Right ventricle myocardium inferior (tissue), 1 donor: ENCODE measurements at regions not wholly inside any gene's neighbourhood (a gene's known extent, or its start where the extent isn't known, plus 50 kb on each side); places are given as distances from the start of the nearest gene placed in this dataset.
A peak's percentile ranks its signal among the peaks of the same experiment; 100 is the strongest.
"Not testable (repeated sequence)": the region's sequence is repeated elsewhere in the genome, so short reads cannot be mapped to it uniquely, and the experiment has no call there.

Source experiments
- ATAC-seq: fragments of 200-7000 bp; cut with Tn5 transposase; one replicate; pipeline ENCODE4 v1.9.1; 2020; ENCODE audit warnings: mild to moderate bottlenecking, moderate library complexity
- DNase-seq: peaks from one replicate; pipeline ENCODE4 v3.0.0; 2021; ENCODE audit errors: missing footprints
- intact Hi-C: fragments of 100-400 bp; cut with DNase I; formaldehyde crosslinking; loops from one replicate; pipeline ENCODE4 v1.11.0; 2022
- donor health status: DM: no; HTN: yes; CAD: no; lungs with severe emphysema.

GRCh38 chr2:60361498-60361897 lies 192.0 kb downstream of the BCL11A start:
- DNase-seq, result no peak
- intact Hi-C loops, result no loop called here
- ATAC-seq, result no peak

GRCh38 chr2:60359569-60359968 lies 193.9 kb downstream of the BCL11A start:
- intact Hi-C loops, result no loop called here
- DNase-seq (no peak), ATAC-seq (no peak)

- no peak for ATAC-seq
- intact Hi-C loops, result no loop called here
- DNase-seq, result no peak
Measured at GRCh38 chr2:60358476-60358875, 195.0 kb downstream of the BCL11A start.

DNA sequence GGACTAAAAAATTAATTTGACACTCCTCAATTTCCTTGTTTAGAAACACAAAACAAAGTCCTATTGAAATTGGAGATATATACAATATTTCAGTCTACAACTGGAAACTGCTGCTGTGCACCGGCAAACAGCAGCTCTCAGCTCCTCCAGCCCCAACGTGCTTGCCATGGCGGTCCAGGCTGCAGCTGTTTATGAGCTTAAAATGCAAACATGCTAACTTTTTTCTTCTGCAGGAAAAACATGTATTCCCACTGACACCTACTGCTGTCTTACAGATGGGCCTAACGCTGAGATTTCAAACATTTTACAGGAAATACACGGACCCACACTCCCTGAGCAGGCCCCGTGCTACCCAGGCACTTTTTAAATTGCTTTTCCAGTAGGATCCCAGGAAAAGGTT lies 195.5 kb downstream of the BCL11A start:
- ATAC-seq (no peak), DNase-seq (no peak)
- intact Hi-C loops, result no loop called here

GRCh38 chr2:60356346-60356745 lies 197.1 kb downstream of the BCL11A start:
- intact Hi-C loops, result no loop called here
- no peak for ATAC-seq

GRCh38 chr2:60355849-60356261 lies 197.6 kb downstream of the BCL11A start:
- DNase-seq, result no peak
- no peak for ATAC-seq
- intact Hi-C loops, result no loop called here

More at GRCh38 chr2:60356346-60356745, 197.1 kb downstream of the BCL11A start:
- no peak for DNase-seq

DNA sequence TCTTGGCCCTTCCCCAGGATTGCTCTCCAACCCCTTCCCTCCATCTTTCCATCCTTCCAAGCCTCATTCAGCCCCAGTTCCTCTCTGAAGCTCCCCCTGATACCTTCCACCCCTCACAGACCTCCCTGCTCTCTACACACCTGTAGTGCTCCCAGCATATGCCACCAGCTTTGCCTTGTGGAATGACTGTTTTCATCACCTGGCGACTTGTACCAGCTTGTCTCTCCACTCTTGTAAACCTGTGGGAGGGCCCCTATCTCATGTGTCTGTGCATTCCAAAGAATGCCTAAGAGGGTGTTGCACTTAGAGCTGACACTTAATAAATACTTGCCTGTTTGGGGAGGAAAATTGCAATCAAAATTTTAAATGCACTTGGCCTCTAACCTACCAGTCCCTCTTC lies 198.7 kb downstream of the BCL11A start:
- intact Hi-C loops, result no loop called here
- no peak for ATAC-seq
- no peak for DNase-seq

DNA sequence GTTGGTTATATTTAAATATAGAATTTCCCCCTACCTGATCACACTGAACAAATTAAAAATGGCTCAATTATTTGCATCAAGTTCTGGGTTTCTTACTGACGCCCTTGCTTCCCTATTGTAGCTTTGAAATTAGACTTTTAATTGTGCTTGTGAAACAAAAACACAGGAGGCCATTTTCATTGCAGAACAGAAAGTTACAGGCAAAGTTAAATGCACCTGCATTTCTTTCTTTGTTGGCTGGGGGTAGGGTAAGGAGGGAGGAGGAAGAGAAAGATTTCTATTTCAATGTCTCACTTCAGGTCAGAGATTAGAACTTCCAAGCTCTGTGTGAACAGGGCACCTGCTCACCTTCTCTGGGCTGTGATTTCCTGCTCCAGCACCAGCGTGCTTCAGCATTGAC lies 199.6 kb downstream of the BCL11A start:
- intact Hi-C loops, result no loop called here
- ATAC-seq, result no peak
- DNase-seq, result no peak

DNA sequence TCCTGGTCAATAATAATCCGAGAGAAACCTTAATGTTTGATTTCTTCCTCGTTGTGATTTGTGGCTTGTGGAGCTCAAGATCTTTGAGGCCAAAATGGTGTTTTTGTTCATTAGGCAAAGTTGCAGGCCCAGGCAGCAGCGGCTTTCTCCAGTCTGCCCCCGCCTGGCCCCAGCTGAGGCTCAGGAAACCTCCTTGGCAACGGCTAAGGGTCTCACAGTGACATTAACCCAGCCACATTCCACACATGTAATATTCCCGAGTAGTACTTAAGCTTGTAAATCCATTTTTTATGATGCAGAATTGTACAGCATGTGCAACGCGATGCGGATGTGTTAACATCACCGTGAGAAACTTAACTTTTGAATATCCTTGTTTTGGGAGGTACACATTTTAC lies 200.1 kb downstream of the BCL11A start:
- DNase-seq, result no peak
- no peak for ATAC-seq
- intact Hi-C loops, result no loop called here

DNA sequence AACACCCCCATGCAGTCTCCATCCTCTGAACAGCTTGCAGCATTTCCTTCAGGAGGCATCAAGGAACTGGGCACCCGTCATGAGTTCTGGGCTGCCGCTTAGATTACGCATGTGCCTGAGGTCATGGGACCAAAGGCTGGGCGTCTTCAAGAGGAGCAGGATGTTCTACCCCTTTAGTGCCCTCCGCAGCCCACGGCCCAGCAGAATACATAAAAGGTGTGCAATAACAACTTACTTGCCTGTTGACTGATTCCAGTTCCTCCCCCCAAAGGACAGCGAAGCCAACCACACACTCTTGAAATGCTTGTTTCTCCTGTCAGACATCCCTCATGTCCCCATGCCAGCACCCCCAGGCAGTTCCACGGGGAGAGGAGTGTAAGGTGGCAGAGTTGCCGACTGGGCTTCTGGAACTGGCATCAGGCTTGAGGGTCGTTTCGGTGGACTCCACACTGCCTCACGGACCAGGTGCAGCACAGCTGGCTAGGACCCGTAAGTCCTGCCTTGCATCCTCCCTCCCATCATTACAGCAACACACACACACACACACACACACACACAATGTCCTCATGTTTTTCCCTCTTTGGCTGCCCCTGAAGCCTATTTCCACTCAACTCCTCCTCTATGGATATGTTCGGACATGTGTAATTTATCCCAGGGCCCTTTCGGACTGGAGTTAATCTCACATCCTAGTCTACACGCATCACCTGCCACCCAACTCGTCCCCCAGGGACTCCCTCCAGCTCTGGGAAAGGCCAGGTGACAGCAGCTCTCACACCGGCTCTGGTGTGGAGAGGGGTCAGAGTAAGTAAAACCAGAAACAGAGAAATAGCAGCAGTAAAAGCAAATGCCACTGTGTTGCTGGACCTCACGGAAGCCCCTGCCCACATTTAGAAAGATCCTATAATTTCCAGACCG lies 200.7 kb downstream of the BCL11A start:
- intact Hi-C loops, result no loop called here
- DNase-seq (no peak), ATAC-seq (no peak)

DNA sequence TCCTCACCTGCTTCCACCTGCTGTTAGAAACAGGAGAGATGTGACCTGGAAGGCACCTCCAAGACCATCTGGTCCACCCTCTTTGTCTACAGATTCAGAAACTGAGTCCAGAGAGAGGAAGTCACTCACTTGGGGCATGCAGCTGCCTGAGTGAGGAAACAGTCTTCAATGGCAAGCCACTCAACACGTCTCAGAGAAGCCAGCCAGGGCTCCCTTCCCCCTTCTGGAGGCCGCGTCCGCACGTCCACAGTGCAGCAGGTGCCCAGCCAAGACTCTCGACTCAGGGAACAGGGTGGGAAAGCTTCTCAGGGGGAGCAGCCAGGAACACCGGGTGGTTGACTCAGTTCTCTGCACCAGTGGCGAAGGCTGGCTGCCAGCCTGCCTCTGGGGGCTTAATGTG lies 201.7 kb downstream of the BCL11A start:
- ATAC-seq (no peak), DNase-seq (no peak)
- intact Hi-C loops, result no loop called here

- ATAC-seq, result no peak
- DNase-seq, result no peak
- intact Hi-C loops, result no loop called here
Measured at GRCh38 chr2:60351321-60351720, 202.1 kb downstream of the BCL11A start.

DNA sequence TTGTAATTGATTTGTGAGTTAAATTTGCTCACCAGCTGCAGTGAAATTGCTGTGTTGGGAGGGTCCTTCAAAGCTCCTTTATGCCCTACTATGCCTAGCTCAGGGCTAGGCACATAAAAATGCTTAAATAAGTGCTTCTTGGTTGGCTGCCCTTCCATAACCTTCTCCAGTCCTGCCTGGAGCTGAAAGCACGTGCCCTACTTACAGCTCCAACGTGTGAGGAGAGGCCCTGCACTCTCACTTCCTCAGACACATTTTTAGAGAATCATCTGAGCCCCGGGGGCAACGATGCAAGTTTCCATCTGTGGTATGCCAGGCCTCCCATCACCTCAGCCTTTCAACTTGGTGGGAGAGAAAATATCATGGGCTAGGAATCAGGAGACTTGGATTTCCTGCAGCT lies 202.7 kb downstream of the BCL11A start:
- intact Hi-C loops, result no loop called here
- DNase-seq (no peak), ATAC-seq (no peak)

DNA sequence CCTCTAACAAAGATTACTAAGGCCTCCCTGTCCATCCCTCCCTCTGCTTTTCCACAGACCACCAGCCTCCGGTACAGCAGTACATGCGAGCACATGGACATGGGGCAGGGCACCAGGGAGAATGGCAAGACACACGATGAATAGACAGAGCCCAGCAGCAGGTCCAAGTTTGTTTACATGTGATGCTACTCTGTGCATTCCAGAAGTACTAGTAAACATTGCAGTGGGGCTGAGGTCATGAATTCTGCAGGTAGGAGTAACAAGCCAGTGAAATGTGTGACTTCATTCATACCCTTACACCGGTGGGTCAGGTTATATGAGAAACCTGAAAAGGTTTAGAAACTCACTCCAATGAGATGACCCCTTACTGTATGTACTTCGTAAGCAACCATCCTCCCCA lies 205.7 kb downstream of the BCL11A start:
- DNase-seq, result no peak
- ATAC-seq, result no peak
- intact Hi-C loops, result no loop called here

GRCh38 chr2:60342491-60342890 lies 211.0 kb downstream of the BCL11A start:
- intact Hi-C loops, ATAC-seq, DNase-seq: not testable (repeated sequence)

DNA sequence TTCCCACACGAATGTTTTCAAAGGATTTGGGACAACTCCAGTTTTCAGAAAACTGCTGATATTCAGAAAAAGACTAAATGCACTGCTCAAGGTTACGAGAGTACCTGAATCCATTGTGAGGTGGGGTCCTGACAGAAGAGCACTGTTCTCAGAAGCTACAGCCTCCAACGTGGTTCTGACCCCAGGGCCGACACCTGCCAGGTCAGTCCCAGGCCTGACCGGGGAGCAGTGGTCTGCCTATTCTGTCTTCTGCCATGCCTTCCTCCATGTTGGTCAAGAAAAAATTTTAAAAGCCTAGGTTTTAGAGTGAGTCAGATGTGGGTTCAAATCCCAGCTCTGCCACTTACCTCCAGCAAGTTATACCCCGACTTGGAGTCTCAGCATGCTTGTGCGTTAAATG lies 212.3 kb downstream of the BCL11A start:
- DNase-seq (no peak), ATAC-seq (no peak)
- intact Hi-C loops, result no loop called here

GRCh38 chr2:60339286-60339685 lies 214.2 kb downstream of the BCL11A start:
- ATAC-seq (no peak), DNase-seq (no peak)
- intact Hi-C loops, result loop anchor here (5.0 kb wide), 1 partner anchor 98 kb away; no protein-coding TSS in a partner anchor

GRCh38 chr2:60337142-60337497 lies 216.3 kb downstream of the BCL11A start:
- ATAC-seq (peak; percentile 74), DNase-seq (no peak)
- intact Hi-C loops, result loop anchor here (5.0 kb wide), 1 partner anchor 100 kb away; no protein-coding TSS in a partner anchor

- intact Hi-C loops, result loop anchor here (5.0 kb wide), 1 partner anchor 101 kb away; no protein-coding TSS in a partner anchor
- DNase-seq (no peak), ATAC-seq (peak; percentile 45)
Measured at GRCh38 chr2:60336442-60337141, 216.9 kb downstream of the BCL11A start.
